Liver (tissue), 3 donors: ENCODE measurements at regions not wholly inside any gene's neighbourhood (a gene's known extent, or its start where the extent isn't known, plus 50 kb on each side); places are given as distances from the start of the nearest gene placed in this dataset.

ENCODE experiments used
- EGR1 ChIP-seq, 2 donors: IDR thresholded peaks; 2 replicates each; pipeline ENCODE4 v1.6.1; 2016 to 2018; ENCODE audit warnings: antibody characterized with exemption in 2 of 2, low read depth in 2 of 2
- JUND ChIP-seq, 2 donors: IDR thresholded peaks; 2 replicates each; pipeline ENCODE4 v1.6.1; 2016; ENCODE audit warnings: antibody characterized with exemption in 2 of 2
- RAD21 ChIP-seq, 2 donors: IDR thresholded peaks; 2 replicates each; pipeline ENCODE4 v1.6.1; 2016; ENCODE audit warnings: antibody characterized with exemption in 2 of 2, mild to moderate bottlenecking in 2 of 2
- TAF1 ChIP-seq: conservative IDR thresholded peaks from 2 replicates; pipeline ENCODE4 v1.6.1; 2016; ENCODE audit warnings: antibody characterized with exemption, mild to moderate bottlenecking
- YY1 ChIP-seq: IDR thresholded peaks from 2 replicates; pipeline ENCODE4 v1.6.1; 2016; ENCODE audit warnings: antibody characterized with exemption, mild to moderate bottlenecking
- TF ChIP-seq, protein P1 (sequence below): fragments of 150-350 bp; IDR thresholded peaks from 2 replicates; pipeline ENCODE4 v1.5.1; 2017; ENCODE audit warnings: improper control_type of control experiment, low read depth, low read length; ENCODE audit not compliant: missing input control
- TF ChIP-seq, protein P2 (sequence below): IDR thresholded peaks from 2 replicates; pipeline ENCODE4 v1.6.1; 2016; ENCODE audit warnings: antibody characterized with exemption
- donor health status: healthy.
- donor health status: healthy.

DNA sequence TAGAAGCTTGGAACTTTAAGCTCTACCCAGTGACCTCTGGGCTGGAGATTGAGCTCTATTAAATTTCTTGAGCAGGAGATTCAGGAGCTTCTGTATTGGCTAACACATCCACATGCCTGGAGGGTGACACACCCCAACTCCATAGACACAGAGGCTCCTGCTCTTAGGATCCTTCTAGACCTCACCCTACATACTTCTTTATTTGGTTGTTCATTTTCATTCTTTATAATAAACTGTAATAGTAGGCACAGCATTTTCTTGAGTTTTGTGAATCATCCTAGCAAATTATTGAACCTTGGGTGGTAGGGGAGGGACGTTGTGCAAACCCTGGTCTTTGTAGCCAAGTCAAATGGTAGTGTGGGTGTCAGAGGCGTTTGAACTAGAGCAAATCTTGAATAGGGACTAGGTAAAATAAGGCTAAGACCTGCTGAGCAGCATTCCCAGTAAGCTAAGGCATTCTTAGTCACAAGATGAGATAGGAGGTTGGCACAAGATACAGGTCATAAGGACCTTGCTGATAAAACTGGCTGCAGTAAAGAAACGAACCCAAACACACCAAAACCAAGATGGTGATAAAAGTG is 323.8 kb upstream of the GALNT5 start:
- TF ChIP-seq, protein P1, sequence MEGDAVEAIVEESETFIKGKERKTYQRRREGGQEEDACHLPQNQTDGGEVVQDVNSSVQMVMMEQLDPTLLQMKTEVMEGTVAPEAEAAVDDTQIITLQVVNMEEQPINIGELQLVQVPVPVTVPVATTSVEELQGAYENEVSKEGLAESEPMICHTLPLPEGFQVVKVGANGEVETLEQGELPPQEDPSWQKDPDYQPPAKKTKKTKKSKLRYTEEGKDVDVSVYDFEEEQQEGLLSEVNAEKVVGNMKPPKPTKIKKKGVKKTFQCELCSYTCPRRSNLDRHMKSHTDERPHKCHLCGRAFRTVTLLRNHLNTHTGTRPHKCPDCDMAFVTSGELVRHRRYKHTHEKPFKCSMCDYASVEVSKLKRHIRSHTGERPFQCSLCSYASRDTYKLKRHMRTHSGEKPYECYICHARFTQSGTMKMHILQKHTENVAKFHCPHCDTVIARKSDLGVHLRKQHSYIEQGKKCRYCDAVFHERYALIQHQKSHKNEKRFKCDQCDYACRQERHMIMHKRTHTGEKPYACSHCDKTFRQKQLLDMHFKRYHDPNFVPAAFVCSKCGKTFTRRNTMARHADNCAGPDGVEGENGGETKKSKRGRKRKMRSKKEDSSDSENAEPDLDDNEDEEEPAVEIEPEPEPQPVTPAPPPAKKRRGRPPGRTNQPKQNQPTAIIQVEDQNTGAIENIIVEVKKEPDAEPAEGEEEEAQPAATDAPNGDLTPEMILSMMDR = no peak
- TF ChIP-seq, protein P2, sequence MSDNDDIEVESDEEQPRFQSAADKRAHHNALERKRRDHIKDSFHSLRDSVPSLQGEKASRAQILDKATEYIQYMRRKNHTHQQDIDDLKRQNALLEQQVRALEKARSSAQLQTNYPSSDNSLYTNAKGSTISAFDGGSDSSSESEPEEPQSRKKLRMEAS = no peak
- TF ChIP-seq YY1 = no peak
- no peak for TF ChIP-seq TAF1
- no peak for TF ChIP-seq RAD21 (IDR thresholded peaks at IDR 0.05)
- no peak for TF ChIP-seq JUND (IDR thresholded peaks at IDR 0.05)
- no peak for TF ChIP-seq EGR1 (IDR thresholded peaks at IDR 0.05; ENCODE audit: low read depth in 2 of 2)
